Progenitor cell of endocrine pancreas (in vitro differentiated cells): ENCODE measurements at regions not wholly inside any gene's neighbourhood (a gene's known extent, or its start where the extent isn't known, plus 50 kb on each side); places are given as distances from the start of the nearest gene placed in this dataset.

Experiments used
- DNase-seq: peaks from one replicate; pipeline ENCODE4 v3.0.0; 2021; ENCODE audit warnings: low spot score; ENCODE audit not compliant: unreplicated experiment
- H3K27ac Mint-ChIP-seq: 2 replicates; pipeline ENCODE4 v1.8.0; 2021; ENCODE audit warnings: mild to moderate bottlenecking, moderate library complexity, mixed read lengths
- H3K27me3 Mint-ChIP-seq: 2 replicates; pipeline ENCODE4 v1.8.0; 2021; ENCODE audit warnings: mixed read lengths
- H3K36me3 Mint-ChIP-seq: 2 replicates; pipeline ENCODE4 v1.8.0; 2022; ENCODE audit warnings: mixed read lengths; ENCODE audit not compliant: insufficient read depth
- H3K4me1 Mint-ChIP-seq: 2 replicates; pipeline ENCODE4 v1.8.0; 2021; ENCODE audit warnings: low read depth, mixed read lengths
- H3K4me3 Mint-ChIP-seq: 2 replicates; pipeline ENCODE4 v1.8.0; 2021; ENCODE audit warnings: low read depth, mild to moderate bottlenecking, moderate library complexity, mixed read lengths
- H3K9me3 Mint-ChIP-seq: 2 replicates; pipeline ENCODE4 v1.8.0; 2021; ENCODE audit warnings: low read depth, mixed read lengths
- CTCF ChIP-seq: fragments of 200-600 bp; sonication (generic); IDR thresholded peaks from one replicate; pipeline ENCODE4 v1.5.0; 2021; ENCODE audit warnings: antibody characterized with exemption, mild to moderate bottlenecking; ENCODE audit not compliant: unreplicated experiment

- peaks cover 2% of the 10 kb centered on the region for H3K27me3 Mint-ChIP-seq
- H3K4me3 Mint-ChIP-seq: no peak overlapping the region
- no peak for TF ChIP-seq CTCF
- peaks cover 8% of the 10 kb centered on the region for H3K4me1 Mint-ChIP-seq
- no peak for DNase-seq
- H3K36me3 Mint-ChIP-seq: no peaks in the 10 kb centered on the region
- no peak overlapping the region for H3K27ac Mint-ChIP-seq
- H3K9me3 Mint-ChIP-seq: peaks cover 3% of the 10 kb centered on the region
These were observed 282.3 kb downstream of the SOX11 start for GRCh38 chr2:5974477-5974876.

- no peaks in the 10 kb centered on the region for H3K36me3 Mint-ChIP-seq
- TF ChIP-seq CTCF: no peak
- peaks cover 3% of the 10 kb centered on the region for H3K9me3 Mint-ChIP-seq
- H3K4me3 Mint-ChIP-seq: no peak overlapping the region
- DNase-seq: no peak
- peaks cover 4% of the 10 kb centered on the region for H3K27me3 Mint-ChIP-seq
- no peak overlapping the region for H3K27ac Mint-ChIP-seq
- H3K4me1 Mint-ChIP-seq: peaks cover 8% of the 10 kb centered on the region
These were observed 283.2 kb downstream of the SOX11 start for GRCh38 chr2:5975401-5975800.

GRCh38 chr2:5976531-5977065, 284.4 kb downstream of the SOX11 start:
- Mint-ChIP-seq H3K36me3 (no peaks in the 10 kb centered on the region), H3K27me3 (peaks cover 7% of the 10 kb centered on the region), H3K27ac (no peak overlapping the region), H3K9me3 (no peaks in the 10 kb centered on the region), H3K4me3 (no peak overlapping the region), H3K4me1 (peaks cover 15% of the 10 kb centered on the region)
- TF ChIP-seq CTCF: no peak
- DNase-seq: no peak

GRCh38 chr2:5977477-5977876, 285.3 kb downstream of the SOX11 start:
- no peaks in the 10 kb centered on the region for H3K36me3 Mint-ChIP-seq
- H3K4me3 Mint-ChIP-seq: no peak overlapping the region
- no peak for DNase-seq
- H3K27me3 Mint-ChIP-seq: peaks cover 12% of the 10 kb centered on the region
- H3K9me3 Mint-ChIP-seq: no peaks in the 10 kb centered on the region
- H3K27ac Mint-ChIP-seq: no peak overlapping the region
- H3K4me1 Mint-ChIP-seq: peaks cover 15% of the 10 kb centered on the region
- TF ChIP-seq CTCF: no peak

GRCh38 chr2:5978131-5978751, 286.1 kb downstream of the SOX11 start:
- no peak for DNase-seq
- no peak for TF ChIP-seq CTCF
- peaks cover 19% of the 10 kb centered on the region for H3K27me3 Mint-ChIP-seq
- H3K27ac Mint-ChIP-seq: no peak overlapping the region
- H3K4me1 Mint-ChIP-seq: peaks cover 15% of the 10 kb centered on the region
- H3K9me3 Mint-ChIP-seq: no peaks in the 10 kb centered on the region
- no peaks in the 10 kb centered on the region for H3K36me3 Mint-ChIP-seq
- no peak overlapping the region for H3K4me3 Mint-ChIP-seq
